ENCODE measurements at regions not wholly inside any gene's neighbourhood (a gene's known extent, or its start where the extent isn't known, plus 50 kb on each side); places are given as distances from the start of the nearest gene placed in this dataset.

DNA sequence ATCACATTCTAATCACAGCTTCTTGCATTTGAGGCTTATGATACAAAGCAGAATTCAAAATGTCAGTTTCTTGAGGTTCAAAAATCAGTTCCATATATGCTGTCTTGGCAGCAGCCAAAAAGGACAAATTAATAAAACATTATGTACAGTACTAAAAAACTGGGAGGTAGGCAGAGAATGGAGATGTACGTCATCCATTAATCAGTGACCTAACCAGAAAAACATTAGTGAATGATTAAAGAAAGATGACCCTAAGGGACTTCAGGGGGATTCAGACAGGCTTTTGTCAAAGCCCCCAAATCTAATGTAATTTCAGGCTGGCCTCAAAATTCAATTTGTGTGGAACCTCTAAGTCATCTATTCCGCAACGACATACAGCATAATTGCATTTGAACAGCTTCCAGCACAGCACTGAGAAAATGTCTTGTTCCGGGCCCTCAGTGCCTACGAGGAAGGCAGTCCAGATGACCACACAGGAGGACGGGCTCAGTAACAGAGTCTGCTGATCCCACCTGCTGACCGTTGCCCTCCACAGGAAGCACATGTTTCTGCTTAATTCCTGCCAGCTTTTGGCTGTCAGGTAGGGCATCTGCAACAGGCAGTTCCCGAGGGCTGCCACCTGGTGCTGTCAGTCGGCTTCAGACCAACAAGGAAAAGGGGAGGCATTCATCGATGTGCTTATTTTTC lies 83.8 kb upstream of the HHIP start:
- H3K4me1 ChIP-seq (ENCODE audit: insufficient read depth): no peaks in the 10 kb centered on the region
- no peak for TF ChIP-seq EP300 (IDR thresholded peaks at IDR 0.05)
- TF ChIP-seq, protein P1, sequence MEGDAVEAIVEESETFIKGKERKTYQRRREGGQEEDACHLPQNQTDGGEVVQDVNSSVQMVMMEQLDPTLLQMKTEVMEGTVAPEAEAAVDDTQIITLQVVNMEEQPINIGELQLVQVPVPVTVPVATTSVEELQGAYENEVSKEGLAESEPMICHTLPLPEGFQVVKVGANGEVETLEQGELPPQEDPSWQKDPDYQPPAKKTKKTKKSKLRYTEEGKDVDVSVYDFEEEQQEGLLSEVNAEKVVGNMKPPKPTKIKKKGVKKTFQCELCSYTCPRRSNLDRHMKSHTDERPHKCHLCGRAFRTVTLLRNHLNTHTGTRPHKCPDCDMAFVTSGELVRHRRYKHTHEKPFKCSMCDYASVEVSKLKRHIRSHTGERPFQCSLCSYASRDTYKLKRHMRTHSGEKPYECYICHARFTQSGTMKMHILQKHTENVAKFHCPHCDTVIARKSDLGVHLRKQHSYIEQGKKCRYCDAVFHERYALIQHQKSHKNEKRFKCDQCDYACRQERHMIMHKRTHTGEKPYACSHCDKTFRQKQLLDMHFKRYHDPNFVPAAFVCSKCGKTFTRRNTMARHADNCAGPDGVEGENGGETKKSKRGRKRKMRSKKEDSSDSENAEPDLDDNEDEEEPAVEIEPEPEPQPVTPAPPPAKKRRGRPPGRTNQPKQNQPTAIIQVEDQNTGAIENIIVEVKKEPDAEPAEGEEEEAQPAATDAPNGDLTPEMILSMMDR (IDR thresholded peaks at IDR 0.05): no peak
- TF ChIP-seq POLR2A (IDR thresholded peaks at IDR 0.05): no peak
- WGBS, 3 donors: 19 to 29% (median 28%) methylated on average over 10 of the region's 10 CpGs

DNA sequence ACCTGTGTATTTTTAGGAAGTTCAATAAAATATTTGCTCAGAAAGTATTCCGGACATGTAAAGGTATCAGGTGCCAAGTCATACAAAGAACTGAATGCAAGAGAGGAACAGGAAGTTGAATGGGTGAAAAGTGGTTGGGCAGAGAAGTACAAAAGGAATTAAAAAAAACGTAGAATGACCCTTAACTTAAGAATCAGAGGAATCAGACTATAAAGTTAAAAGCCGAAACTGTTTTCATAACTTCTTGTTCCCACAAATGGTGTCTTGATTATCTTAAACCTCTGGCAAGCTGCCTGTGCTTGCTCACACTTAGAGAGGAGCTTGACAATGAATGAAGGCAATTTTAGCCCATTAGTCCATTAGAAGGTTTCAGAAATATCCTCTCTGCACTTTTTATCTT lies 81.6 kb upstream of the HHIP start:
- intact Hi-C loops (cut with DNase I): no loop called here
- Histone ChIP-seq H3K4me3 (no peak overlapping the region), H3K9me3 (no peaks in the 10 kb centered on the region), H3K27me3 (no peaks in the 10 kb centered on the region), H3K27ac (no peak overlapping the region), H3K36me3 (no peaks in the 10 kb centered on the region), H3K4me1 (ENCODE audit: insufficient read depth) (no peaks in the 10 kb centered on the region)
- DNase-seq: no peak
- WGBS, 3 donors: 60 to 69% (median 62%) methylated on average over 3 of the region's 3 CpGs
- TF ChIP-seq, protein P1 (IDR thresholded peaks at IDR 0.05): no peak
- TF ChIP-seq EP300 (IDR thresholded peaks at IDR 0.05) (no peak), POLR2A (IDR thresholded peaks at IDR 0.05) (no peak)

More for the DNA sequence above, 83.8 kb upstream of the HHIP start:
- Histone ChIP-seq H3K27ac (no peak overlapping the region), H3K4me3 (no peak overlapping the region), H3K9me3 (no peaks in the 10 kb centered on the region), H3K27me3 (no peaks in the 10 kb centered on the region), H3K36me3 (no peaks in the 10 kb centered on the region)
- intact Hi-C loops (cut with DNase I): no loop called here
- DNase-seq: no peak

DNA sequence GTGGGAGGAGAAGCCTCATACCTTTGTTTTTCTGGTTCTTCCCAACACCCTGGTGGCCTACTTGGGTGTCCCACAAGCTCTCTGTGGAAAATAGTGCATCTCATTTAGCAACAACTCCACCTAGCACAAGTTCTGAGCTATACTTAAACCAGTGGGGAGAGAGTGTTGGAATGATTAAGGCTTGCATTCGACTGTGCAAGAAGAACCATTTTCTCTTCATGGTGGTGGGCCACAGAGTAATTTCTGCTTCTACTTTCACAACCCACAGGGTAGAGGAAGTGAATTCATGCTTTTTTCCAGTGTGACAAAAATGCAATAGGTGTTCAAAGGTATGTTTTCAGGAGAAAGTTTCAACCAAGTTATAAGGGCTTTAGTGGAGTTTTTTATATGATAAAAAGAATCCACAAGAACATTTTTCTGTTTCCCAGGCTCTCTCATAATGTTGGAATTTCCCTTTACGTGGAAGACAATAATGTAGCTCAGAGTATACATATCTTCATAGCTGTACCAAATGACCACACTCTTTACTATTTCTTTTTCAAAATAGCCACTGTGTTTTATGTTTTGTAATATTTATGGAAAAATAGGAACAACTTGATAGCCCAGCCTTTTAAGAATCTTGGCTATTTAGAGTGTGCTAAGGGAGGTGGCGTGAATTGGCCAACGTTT lies 80.3 kb upstream of the HHIP start:
- TF ChIP-seq EP300 (IDR thresholded peaks at IDR 0.05) (no peak), POLR2A (IDR thresholded peaks at IDR 0.05) (no peak)
- TF ChIP-seq, protein P1 (IDR thresholded peaks at IDR 0.05): no peak
- 89 to 93% (median 90%) methylated on average over 4 of the region's 4 CpGs for WGBS, 3 donors
- H3K36me3 ChIP-seq: no peaks in the 10 kb centered on the region
- H3K4me3 ChIP-seq: no peak overlapping the region
- no peaks in the 10 kb centered on the region for H3K4me1 ChIP-seq (ENCODE audit: insufficient read depth)
- H3K9me3 ChIP-seq: no peaks in the 10 kb centered on the region
- H3K27ac ChIP-seq: no peak overlapping the region
- no peak for DNase-seq
- intact Hi-C loops (cut with DNase I): no loop called here
- no peaks in the 10 kb centered on the region for H3K27me3 ChIP-seq

- WGBS, 3 donors: 77 to 81% (median 79%) methylated on average over 7 of the region's 7 CpGs
- no peak for TF ChIP-seq POLR2A (IDR thresholded peaks at IDR 0.05)
- no peak for TF ChIP-seq EP300 (IDR thresholded peaks at IDR 0.05)
- TF ChIP-seq, protein P1 (IDR thresholded peaks at IDR 0.05): no peak
- intact Hi-C loops (cut with DNase I): no loop called here
Measured at GRCh38 chr4:144572660-144573059, 73.3 kb upstream of the HHIP start.

More at GRCh38 chr4:144572660-144573059, 73.3 kb upstream of the HHIP start:
- Histone ChIP-seq H3K9me3 (no peaks in the 10 kb centered on the region), H3K27me3 (no peaks in the 10 kb centered on the region), H3K4me1 (ENCODE audit: insufficient read depth) (no peaks in the 10 kb centered on the region), H3K36me3 (no peaks in the 10 kb centered on the region), H3K27ac (no peak overlapping the region), H3K4me3 (no peak overlapping the region)
- DNase-seq: no peak

Measured in ovary (tissue), 7 donors.